SK-N-SH treated with all-trans-retinoic acid at 6 μM for 48 hours (cell line): ENCODE measurements at regions not wholly inside any gene's neighbourhood (a gene's known extent, or its start where the extent isn't known, plus 50 kb on each side); places are given as distances from the start of the nearest gene placed in this dataset.

Experiments used
- ATAC-seq: fragments of 200-7000 bp; cut with Tn5 transposase; 3 replicates; pipeline ENCODE4 v1.9.1; 2020; ENCODE audit warnings: mild to moderate bottlenecking, moderate library complexity
- ARNTL ChIP-seq: fragments of 450-650 bp; formaldehyde crosslinking; IDR thresholded peaks from 2 replicates; pipeline ENCODE4 v1.5.0; 2020; ENCODE audit warnings: low read depth, mild to moderate bottlenecking, moderate library complexity, borderline replicate concordance
- BACH2 ChIP-seq: fragments of 250-450 bp; sonication (Bioruptor Pico); IDR thresholded peaks from 2 replicates; pipeline ENCODE4 v1.9.0; 2021; ENCODE audit warnings: mild to moderate bottlenecking, borderline replicate concordance
- CREB5 ChIP-seq: fragments of 250-450 bp; sonication (Bioruptor Pico); IDR thresholded peaks from 2 replicates; pipeline ENCODE4 v1.5.1; 2020; ENCODE audit warnings: low read depth, mild to moderate bottlenecking, moderate library complexity
- CSDC2 ChIP-seq: fragments of 250-450 bp; sonication (Bioruptor Pico); IDR thresholded peaks from 2 replicates; pipeline ENCODE4 v1.5.0; 2020; ENCODE audit warnings: mild to moderate bottlenecking, moderate library complexity
- CSRNP3 ChIP-seq: fragments of 250-450 bp; sonication (Bioruptor Pico); IDR thresholded peaks from 2 replicates; pipeline ENCODE4 v1.5.1; 2021; ENCODE audit warnings: mild to moderate bottlenecking, moderate library complexity
- ESRRG ChIP-seq: fragments of 250-450 bp; sonication (Bioruptor Pico); IDR thresholded peaks from 2 replicates; pipeline ENCODE4 v1.6.1; 2021; ENCODE audit warnings: mild to moderate bottlenecking
- GLIS3 ChIP-seq: fragments of 250-450 bp; sonication (Bioruptor Pico); IDR thresholded peaks from 2 replicates; pipeline ENCODE4 v1.5.0; 2020; ENCODE audit warnings: mild to moderate bottlenecking, moderate library complexity
- ISL1 ChIP-seq: fragments of 250-450 bp; sonication (Bioruptor Pico); IDR thresholded peaks from 2 replicates; pipeline ENCODE4 v2.1.2; 2022; ENCODE audit warnings: mild to moderate bottlenecking, moderate library complexity
- PATZ1 ChIP-seq: fragments of 250-450 bp; sonication (Bioruptor Pico); IDR thresholded peaks from 2 replicates; pipeline ENCODE4 v1.8.0; 2020; ENCODE audit warnings: mild to moderate bottlenecking, moderate library complexity, borderline replicate concordance
- POU6F1 ChIP-seq: fragments of 250-450 bp; sonication (Bioruptor Pico); IDR thresholded peaks from 2 replicates; pipeline ENCODE4 v1.8.0; 2021; ENCODE audit warnings: low read depth, mild to moderate bottlenecking, moderate library complexity, borderline replicate concordance
- PPARA ChIP-seq: fragments of 250-450 bp; sonication (Bioruptor Pico); IDR thresholded peaks from 2 replicates; pipeline ENCODE4 v1.5.0; 2020; ENCODE audit warnings: mild to moderate bottlenecking, borderline replicate concordance
- RARB ChIP-seq: fragments of 250-450 bp; sonication (Bioruptor Pico); IDR thresholded peaks from 2 replicates; pipeline ENCODE4 v1.8.0; 2021; ENCODE audit warnings: mild to moderate bottlenecking, moderate library complexity
- SNAI2 ChIP-seq: fragments of 250-450 bp; sonication (Bioruptor Pico); IDR thresholded peaks from 2 replicates; pipeline ENCODE4 v1.5.0; 2020; ENCODE audit warnings: mild to moderate bottlenecking, moderate library complexity
- TCF4 ChIP-seq: fragments of 250-450 bp; sonication (Bioruptor Pico); IDR thresholded peaks from 2 replicates; pipeline ENCODE4 v1.8.0; 2021; ENCODE audit warnings: mild to moderate bottlenecking, moderate library complexity, borderline replicate concordance
- TOX ChIP-seq: fragments of 250-450 bp; sonication (Bioruptor Pico); IDR thresholded peaks from 2 replicates; pipeline ENCODE4 v1.8.0; 2021; ENCODE audit warnings: mild to moderate bottlenecking, moderate library complexity, borderline replicate concordance
- TSHZ2 ChIP-seq: fragments of 250-450 bp; sonication (Bioruptor Pico); IDR thresholded peaks from 2 replicates; pipeline ENCODE4 v1.5.0; 2020; ENCODE audit warnings: mild to moderate bottlenecking, moderate library complexity
- ZC3H10 ChIP-seq: fragments of 250-450 bp; sonication (Bioruptor Pico); IDR thresholded peaks from 2 replicates; pipeline ENCODE4 v1.5.1; 2021; ENCODE audit warnings: mild to moderate bottlenecking, moderate library complexity
- ZFP3 ChIP-seq: fragments of 250-450 bp; sonication (Bioruptor Pico); IDR thresholded peaks from 2 replicates; pipeline ENCODE4 v1.5.0; 2020; ENCODE audit warnings: mild to moderate bottlenecking, moderate library complexity
- ZFP30 ChIP-seq: fragments of 450-650 bp; formaldehyde crosslinking; IDR thresholded peaks from 2 replicates; pipeline ENCODE4 v1.5.0; 2022; ENCODE audit warnings: mild to moderate bottlenecking, moderate library complexity
- ZNF565 ChIP-seq: fragments of 450-650 bp; formaldehyde crosslinking; conservative IDR thresholded peaks from 2 replicates; pipeline ENCODE4 v1.5.0; 2020; ENCODE audit warnings: low read depth, mild to moderate bottlenecking, moderate library complexity
- ZNF70 ChIP-seq: fragments of 450-650 bp; formaldehyde crosslinking; IDR thresholded peaks from 2 replicates; pipeline ENCODE4 v1.5.0; 2020; ENCODE audit warnings: mild to moderate bottlenecking, moderate library complexity
- ZNF8 ChIP-seq: fragments of 450-650 bp; formaldehyde crosslinking; IDR thresholded peaks from 2 replicates; pipeline ENCODE4 v1.5.0; 2020; ENCODE audit warnings: mild to moderate bottlenecking, moderate library complexity

- no peak for ATAC-seq
Measured at GRCh38 chr2:136250131-136250530, 132.2 kb upstream of the CXCR4 start.

GRCh38 chr2:136248907-136249306 lies 131.0 kb upstream of the CXCR4 start:
- TF ChIP-seq ZC3H10 (CRISPR knock-in tag): no peak
- no peak for TF ChIP-seq ZFP30 (CRISPR knock-in tag)
- TF ChIP-seq PPARA: no peak
- TF ChIP-seq ZFP3 (CRISPR knock-in tag): no peak
- no peak for TF ChIP-seq BACH2
- no peak for TF ChIP-seq ESRRG
- no peak for TF ChIP-seq RARB (CRISPR knock-in tag)
- TF ChIP-seq CREB5: no peak
- no peak for ATAC-seq

More at GRCh38 chr2:136250131-136250530, 132.2 kb upstream of the CXCR4 start:
- TF ChIP-seq ESRRG: no peak
- TF ChIP-seq PATZ1 (CRISPR knock-in tag): no peak
- TF ChIP-seq RARB (CRISPR knock-in tag): no peak
- no peak for TF ChIP-seq CSRNP3 (CRISPR knock-in tag)
- TF ChIP-seq ZNF70 (CRISPR knock-in tag): no peak
- TF ChIP-seq TSHZ2: no peak
- TF ChIP-seq CREB5: no peak
- TF ChIP-seq ZNF565 (CRISPR knock-in tag): no peak
- TF ChIP-seq GLIS3 (CRISPR knock-in tag): no peak
- TF ChIP-seq ARNTL (CRISPR knock-in tag): no peak
- no peak for TF ChIP-seq PPARA
- TF ChIP-seq ZC3H10 (CRISPR knock-in tag): no peak
- TF ChIP-seq CSDC2 (CRISPR knock-in tag): no peak
- TF ChIP-seq ISL1 (CRISPR knock-in tag): no peak
- no peak for TF ChIP-seq ZFP3 (CRISPR knock-in tag)
- TF ChIP-seq TCF4: no peak
- TF ChIP-seq SNAI2 (CRISPR knock-in tag): no peak
- TF ChIP-seq POU6F1 (CRISPR knock-in tag): no peak
- no peak for TF ChIP-seq TOX (CRISPR knock-in tag)
- no peak for TF ChIP-seq ZNF8 (CRISPR knock-in tag)

GRCh38 chr2:136248242-136248641 lies 130.3 kb upstream of the CXCR4 start:
- TF ChIP-seq CSRNP3 (CRISPR knock-in tag): no peak
- no peak for TF ChIP-seq BACH2
- no peak for TF ChIP-seq TCF4
- no peak for ATAC-seq
